ENCODE measurements at regions not wholly inside any gene's neighbourhood (a gene's known extent, or its start where the extent isn't known, plus 50 kb on each side); places are given as distances from the start of the nearest gene placed in this dataset.

- TF ChIP-seq ZMAT5 (CRISPR knock-in tag; IDR thresholded peaks at IDR 0.05; ENCODE audit: borderline replicate concordance, low read depth): no peak
- no peak for TF ChIP-seq RCOR2 (CRISPR knock-in tag; IDR thresholded peaks at IDR 0.05)
- TF ChIP-seq ARID4A (CRISPR knock-in tag; IDR thresholded peaks at IDR 0.05; ENCODE audit: borderline replicate concordance): 0 out of 2 replicates have a peak, but pooled peaks have one; percentile 18
- TF ChIP-seq ZNF652 (CRISPR knock-in tag; IDR thresholded peaks at IDR 0.05; ENCODE audit: borderline replicate concordance, low read depth): no peak
- 0 out of 2 replicates have a peak, but pooled peaks have one; percentile 42 for TF ChIP-seq MIXL1 (CRISPR knock-in tag; IDR thresholded peaks at IDR 0.05)
- TF ChIP-seq CENPX (CRISPR knock-in tag; IDR thresholded peaks at IDR 0.05): no peak
- TF ChIP-seq ZBTB20 (CRISPR knock-in tag; IDR thresholded peaks at IDR 0.05; ENCODE audit: borderline replicate concordance, low read depth): 0 out of 2 replicates have a peak, but pooled peaks have one; percentile 59
- peak; percentile 76; the same call in 1 of the 2 replicates for TF ChIP-seq ZNF335 (CRISPR knock-in tag; IDR thresholded peaks at IDR 0.05)
- peak; percentile 13; the same call in 1 of the 2 replicates for TF ChIP-seq ZNF121 (CRISPR knock-in tag; IDR thresholded peaks at IDR 0.05)
- 0 out of 2 replicates have a peak, but pooled peaks have one; percentile 49 for TF ChIP-seq ZNF276 (CRISPR knock-in tag; IDR thresholded peaks at IDR 0.05; ENCODE audit: low read depth)
- TF ChIP-seq, protein P1, sequence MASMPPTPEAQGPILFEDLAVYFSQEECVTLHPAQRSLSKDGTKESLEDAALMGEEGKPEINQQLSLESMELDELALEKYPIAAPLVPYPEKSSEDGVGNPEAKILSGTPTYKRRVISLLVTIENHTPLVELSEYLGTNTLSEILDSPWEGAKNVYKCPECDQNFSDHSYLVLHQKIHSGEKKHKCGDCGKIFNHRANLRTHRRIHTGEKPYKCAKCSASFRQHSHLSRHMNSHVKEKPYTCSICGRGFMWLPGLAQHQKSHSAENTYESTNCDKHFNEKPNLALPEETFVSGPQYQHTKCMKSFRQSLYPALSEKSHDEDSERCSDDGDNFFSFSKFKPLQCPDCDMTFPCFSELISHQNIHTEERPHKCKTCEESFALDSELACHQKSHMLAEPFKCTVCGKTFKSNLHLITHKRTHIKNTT (CRISPR knock-in tag; IDR thresholded peaks at IDR 0.05): no peak
- 0 out of 2 replicates have a peak, but pooled peaks have one; percentile 8 for TF ChIP-seq CEBPG (CRISPR knock-in tag; IDR thresholded peaks at IDR 0.05)
- TF ChIP-seq TFDP2 (CRISPR knock-in tag; IDR thresholded peaks at IDR 0.05): peak; percentile 64; the same call in 1 of the 2 replicates
- no peak for TF ChIP-seq ZNF879 (CRISPR knock-in tag; IDR thresholded peaks at IDR 0.05)
- TF ChIP-seq HBP1 (CRISPR knock-in tag; IDR thresholded peaks at IDR 0.05; ENCODE audit: low read depth): no peak
- no peak for TF ChIP-seq NR3C1 (CRISPR knock-in tag; IDR thresholded peaks at IDR 0.05)
- peak; percentile 73 for TF ChIP-seq GABPB1 (CRISPR knock-in tag; IDR thresholded peaks at IDR 0.05)
- TF ChIP-seq KLF16 (CRISPR knock-in tag; IDR thresholded peaks at IDR 0.05): peak in 1 of 2 experiments; percentile 82; a peak in 1 of 4 replicates
These were observed 157.2 kb upstream of the PITX1 start (continued) for GRCh38 chr5:135191084-135191826.

All from HepG2 (cell line).